OCI-LY3 (cell line): ENCODE measurements at regions not wholly inside any gene's neighbourhood (a gene's known extent, or its start where the extent isn't known, plus 50 kb on each side); places are given as distances from the start of the nearest gene placed in this dataset.

ENCODE experiments used
- EZH2phosphoT487 ChIP-seq: fragments of 200-600 bp; shearing (Covaris generic); IDR thresholded peaks from 2 replicates; pipeline ENCODE4 v1.6.1; 2018; ENCODE audit warnings: antibody characterized with exemption, mixed run types, low read depth
- TF ChIP-seq, protein P1 (sequence below): fragments of 200-600, 300-600 bp; sonication (generic); IDR thresholded peaks from 2 replicates; pipeline ENCODE4 v1.5.1; 2014; ENCODE audit warnings: antibody characterized with exemption, low read length, low read depth

DNA sequence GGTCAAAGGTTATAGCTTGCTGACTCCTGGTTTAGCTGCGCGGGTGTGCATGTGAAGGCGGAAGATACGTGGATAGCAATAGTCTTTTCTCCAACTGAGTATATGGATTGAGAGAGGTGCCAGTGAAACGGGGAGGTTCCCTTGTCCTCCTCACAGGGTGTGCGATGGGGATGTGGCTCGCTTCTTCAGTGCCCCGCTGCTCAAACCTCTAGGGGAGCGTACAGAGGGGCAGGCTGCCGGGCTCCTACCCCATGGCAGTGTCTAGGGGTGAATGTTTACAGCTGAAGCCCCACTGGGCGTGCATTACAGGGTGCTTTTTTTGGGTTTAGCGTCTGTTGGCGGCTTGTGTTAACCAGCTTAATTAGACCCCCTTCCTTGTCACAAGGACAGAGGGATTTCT is 438.5 kb downstream of the CCSER2 start:
- TF ChIP-seq, protein P1, sequence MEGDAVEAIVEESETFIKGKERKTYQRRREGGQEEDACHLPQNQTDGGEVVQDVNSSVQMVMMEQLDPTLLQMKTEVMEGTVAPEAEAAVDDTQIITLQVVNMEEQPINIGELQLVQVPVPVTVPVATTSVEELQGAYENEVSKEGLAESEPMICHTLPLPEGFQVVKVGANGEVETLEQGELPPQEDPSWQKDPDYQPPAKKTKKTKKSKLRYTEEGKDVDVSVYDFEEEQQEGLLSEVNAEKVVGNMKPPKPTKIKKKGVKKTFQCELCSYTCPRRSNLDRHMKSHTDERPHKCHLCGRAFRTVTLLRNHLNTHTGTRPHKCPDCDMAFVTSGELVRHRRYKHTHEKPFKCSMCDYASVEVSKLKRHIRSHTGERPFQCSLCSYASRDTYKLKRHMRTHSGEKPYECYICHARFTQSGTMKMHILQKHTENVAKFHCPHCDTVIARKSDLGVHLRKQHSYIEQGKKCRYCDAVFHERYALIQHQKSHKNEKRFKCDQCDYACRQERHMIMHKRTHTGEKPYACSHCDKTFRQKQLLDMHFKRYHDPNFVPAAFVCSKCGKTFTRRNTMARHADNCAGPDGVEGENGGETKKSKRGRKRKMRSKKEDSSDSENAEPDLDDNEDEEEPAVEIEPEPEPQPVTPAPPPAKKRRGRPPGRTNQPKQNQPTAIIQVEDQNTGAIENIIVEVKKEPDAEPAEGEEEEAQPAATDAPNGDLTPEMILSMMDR = no peak
- no peak for TF ChIP-seq EZH2phosphoT487
